Left renal cortex interstitium (tissue), 4 donors: ENCODE measurements at regions not wholly inside any gene's neighbourhood (a gene's known extent, or its start where the extent isn't known, plus 50 kb on each side); places are given as distances from the start of the nearest gene placed in this dataset.
"Not testable (repeated sequence)": the region's sequence is repeated elsewhere in the genome, so short reads cannot be mapped to it uniquely, and the experiment has no call there.

Source experiments
- DNase-seq, 4 donors: peaks; one replicate each; pipeline ENCODE4 v3.0.0-alpha.2; 2013; ENCODE audit warnings: low read depth in 4 of 4, low spot score in 2 of 4, missing footprints in 1 of 4

DNA sequence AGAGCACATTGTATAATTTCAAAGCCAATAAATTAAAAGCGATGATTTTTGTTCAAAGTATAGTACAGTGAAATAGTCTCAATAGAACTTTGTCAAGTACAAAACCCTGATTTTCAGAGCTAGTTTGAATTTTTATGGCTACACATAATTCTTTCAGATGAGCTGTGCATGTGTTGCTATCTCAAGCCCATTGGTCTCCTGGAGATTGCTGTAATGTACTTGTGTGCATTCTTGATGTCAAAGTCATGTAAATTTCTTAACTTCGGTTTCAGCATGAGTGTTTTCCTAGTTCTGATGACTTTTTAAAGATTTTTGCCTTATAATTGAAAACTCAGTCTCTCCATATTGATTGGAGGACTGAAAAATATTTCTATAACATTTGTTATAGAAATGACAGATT, 200.8 kb downstream of the CEP135 start:
- DNase-seq: no peak

DNA sequence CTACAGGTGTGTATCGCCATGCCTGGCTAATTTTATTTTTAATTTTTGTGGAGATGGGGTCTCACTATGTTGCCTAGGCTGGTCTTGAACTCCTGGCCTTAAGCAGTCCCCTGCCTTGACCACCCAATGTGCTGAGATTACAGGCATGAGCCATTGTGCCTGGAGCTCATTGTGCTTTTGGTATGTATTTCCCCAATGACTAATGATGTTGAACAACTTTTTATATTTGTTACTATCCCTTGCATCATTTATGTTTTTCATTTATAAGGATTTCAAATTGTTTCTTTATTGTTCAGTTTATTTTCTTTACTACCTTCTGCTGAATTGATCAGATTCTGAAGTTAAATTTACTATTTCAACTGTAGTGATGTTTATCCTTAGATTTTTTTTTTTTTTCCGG, 199.7 kb downstream of the CEP135 start:
- no peak for DNase-seq

DNA sequence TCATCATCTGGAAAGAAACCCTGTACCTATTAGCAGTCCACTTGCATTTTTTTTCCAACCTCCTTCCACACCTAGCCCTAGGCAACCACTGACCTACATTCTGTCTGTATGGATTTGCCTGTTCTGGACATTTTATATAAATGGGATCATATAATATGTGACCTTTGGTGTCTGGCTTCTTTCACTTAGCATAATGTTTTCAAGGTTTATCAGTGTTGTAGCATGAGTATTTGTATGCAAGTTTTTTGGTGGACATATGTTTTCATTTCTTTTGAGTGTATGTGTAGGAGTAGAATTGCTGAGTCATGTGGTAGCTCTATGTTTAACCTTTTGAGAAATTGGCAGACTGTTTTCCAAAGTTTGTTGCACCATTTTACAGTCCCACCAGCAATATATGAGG, 198.6 kb downstream of the CEP135 start:
- DNase-seq: no peak

DNA sequence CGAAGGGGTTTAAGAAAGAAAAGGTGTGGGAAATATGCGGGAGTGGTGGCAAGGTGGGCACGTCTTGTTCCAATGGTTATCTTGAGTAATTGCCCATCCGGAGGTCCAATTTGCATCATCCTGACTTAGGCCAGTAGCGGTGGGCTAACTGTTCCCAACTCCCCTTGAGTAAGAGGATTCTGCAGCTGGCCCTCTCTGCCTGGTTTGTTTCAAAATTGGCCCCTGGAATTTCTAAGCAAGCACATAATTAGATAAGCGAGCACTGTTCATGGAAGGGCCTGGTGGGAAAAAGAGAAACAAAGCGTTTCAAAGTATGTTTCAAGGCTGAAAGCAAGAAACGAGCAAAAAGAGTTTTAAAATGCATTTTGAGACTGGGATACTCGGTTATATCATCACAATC, 198.2 kb downstream of the CEP135 start:
- DNase-seq: no peak

DNA sequence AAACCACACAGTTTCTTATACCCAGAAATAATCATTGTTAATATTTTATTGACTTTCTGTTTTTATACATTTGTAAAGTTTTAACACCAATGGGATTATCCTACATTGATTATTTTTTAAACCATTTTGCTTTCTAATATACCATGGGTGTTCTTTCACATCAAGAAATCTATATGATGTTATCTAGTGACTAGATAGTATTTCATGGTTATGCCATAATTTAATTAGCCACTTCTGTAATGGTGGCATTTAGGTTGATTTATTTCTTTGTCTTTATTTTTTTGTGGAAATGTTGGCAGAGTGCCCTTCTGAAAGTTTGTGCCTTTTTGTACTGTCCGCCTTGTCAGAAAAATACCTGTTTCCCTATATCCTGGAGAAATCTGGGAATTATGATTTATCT, 193.3 kb downstream of the CEP135 start:
- DNase-seq: no peak

DNA sequence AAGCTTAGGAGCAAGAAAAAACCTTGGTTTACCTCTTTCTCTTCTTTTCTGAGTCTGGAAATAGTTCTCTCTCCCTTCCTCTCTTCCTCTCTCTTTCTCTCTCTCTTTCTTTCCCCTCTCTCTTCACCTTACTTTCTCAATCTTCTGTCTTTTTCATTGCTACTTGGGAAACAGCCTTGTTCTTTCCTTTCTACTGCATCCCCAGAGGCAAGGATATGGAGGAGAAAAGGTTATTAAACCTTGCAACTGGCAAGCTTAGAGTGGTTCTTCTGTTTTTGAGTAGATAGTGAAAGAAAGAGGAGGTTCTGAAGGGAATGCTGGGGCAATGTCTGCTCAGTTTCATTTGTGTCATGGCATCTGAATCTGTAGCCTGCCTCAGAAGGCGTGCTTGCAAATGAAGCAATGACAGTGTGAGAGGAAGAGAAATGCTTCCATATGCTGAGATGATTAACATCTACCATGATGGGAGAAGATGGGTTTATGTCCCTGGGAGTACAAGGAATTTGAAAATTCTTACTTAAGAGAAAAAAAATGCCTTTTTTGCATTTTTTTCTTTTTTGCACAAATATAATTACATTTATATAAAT, 190.6 kb downstream of the CEP135 start:
- no peak for DNase-seq

DNA sequence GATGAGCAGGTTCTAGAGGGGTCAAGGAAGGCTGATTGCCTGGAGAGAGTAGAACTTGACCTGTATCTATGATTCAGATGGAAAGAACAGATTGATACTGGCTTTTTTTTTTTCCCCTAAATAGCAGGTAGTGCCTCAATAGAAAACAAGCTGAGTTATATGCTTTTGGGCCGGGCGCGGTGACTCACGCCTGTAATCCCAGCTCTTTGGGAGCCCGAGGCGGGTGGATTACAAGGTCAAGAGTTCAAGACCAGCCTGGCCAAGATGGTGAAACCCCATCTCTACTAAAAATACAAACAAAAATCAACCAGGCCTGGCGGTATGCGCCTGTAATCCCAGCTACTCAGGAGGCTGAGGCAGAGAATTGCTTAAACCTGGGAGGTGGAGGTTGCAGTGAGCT, 186.1 kb downstream of the CEP135 start:
- DNase-seq: not testable (repeated sequence)

DNA sequence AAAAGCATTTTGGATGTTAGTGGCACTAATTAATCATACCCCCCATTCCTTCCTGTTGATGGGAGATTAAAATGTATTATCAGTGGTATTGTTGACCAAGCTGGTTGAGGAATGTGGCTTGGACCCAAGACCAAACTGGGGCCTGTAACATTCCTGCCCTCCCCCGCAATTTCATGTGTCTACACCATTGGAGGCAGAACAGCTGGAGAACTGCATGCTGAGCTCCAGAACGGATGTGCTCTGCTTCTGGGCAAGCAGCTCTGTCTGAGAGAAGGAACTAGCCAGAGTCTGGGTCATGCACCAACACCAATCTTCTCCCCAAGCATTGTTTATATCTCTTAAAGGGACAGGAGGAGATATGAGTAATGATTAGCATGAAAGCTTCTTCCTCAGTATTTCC, 185.5 kb downstream of the CEP135 start:
- DNase-seq: peak in 2 of 4 donors; percentile 31 to 52

DNA sequence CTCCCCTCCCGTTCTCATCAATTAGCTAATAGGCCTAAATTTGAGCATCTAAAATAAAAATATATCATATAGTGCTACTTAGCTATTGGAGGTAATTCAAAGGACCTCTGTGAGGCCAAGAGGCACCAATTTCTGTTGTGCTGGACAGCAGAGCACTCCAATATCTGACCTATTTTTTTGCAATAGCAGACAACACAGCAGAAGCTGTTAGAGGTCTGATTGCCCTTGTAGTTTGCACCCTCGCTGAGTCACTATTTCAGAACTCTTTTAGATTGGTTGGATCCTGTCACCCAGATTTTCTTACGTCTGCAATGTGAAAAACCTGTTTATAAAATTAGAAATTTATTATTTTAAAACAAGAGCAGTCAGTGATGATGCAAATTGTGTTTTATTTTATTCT, 184.1 kb downstream of the CEP135 start:
- no peak for DNase-seq

DNA sequence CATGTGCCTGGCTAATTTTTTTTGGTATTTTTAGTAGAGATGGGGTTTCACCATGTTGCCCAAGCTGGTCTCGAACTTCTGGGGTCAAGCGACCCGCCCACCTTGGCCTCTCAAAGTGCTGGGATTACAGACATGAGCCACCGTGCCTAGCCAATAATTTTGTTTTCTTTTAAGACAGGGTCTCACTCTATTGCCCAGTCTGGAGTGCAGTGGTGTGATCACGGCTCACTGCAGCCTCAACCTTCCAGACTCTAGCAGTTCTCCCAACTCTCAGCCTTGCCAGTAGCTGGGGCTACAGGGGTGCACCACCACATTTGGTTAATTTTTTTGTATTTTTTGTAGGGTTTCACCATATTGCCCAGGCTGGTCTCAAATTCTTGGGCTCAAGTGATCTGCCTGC, 183.4 kb downstream of the CEP135 start:
- DNase-seq: not testable (repeated sequence)

DNA sequence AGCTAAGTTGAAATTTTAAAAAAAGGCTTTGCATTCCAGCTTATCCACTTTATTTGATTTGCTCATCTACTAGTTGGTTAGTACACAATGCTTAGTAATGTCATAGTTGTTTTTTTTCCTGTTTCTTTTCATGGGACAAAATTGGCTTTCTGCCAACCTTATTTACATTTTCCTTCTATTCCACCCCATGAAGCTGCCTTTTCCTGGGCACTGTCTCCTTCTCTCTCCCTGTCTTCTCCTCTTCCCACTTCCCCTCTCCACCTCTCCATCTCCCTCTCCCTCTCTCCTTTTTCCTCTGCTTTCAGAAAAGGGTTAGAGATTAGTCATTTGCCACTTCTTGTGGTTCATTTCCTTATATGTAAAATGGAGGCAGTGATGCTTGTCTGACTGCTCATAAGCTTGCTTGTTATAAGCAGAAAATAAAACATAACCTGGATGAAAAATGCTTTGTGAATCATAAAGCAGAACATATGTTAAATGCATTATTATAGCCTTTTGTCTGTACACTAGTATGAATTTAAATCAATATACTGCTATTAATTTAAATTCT, 181.9 kb downstream of the CEP135 start:
- DNase-seq: no peak

DNA sequence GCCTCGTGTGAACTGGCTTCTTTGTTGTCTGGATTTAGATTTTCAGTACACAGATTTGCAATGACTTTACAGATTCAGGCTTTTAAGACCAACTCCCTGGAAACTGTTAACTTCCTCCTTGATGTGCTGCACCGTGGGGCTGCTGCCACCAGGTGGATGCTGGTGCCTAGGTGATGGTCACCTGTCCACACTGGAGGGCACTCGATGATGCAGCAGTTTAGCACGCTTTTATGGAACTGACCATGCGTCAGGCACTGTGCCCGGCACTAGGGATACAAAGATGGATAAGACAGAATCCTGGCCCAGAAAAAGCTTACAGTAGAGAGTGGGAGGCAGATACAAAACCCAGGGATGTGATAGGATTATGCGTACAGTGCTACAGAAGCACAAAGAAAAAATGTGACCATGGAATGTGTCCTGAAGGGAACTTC, 180.7 kb downstream of the CEP135 start:
- DNase-seq: no peak

DNA sequence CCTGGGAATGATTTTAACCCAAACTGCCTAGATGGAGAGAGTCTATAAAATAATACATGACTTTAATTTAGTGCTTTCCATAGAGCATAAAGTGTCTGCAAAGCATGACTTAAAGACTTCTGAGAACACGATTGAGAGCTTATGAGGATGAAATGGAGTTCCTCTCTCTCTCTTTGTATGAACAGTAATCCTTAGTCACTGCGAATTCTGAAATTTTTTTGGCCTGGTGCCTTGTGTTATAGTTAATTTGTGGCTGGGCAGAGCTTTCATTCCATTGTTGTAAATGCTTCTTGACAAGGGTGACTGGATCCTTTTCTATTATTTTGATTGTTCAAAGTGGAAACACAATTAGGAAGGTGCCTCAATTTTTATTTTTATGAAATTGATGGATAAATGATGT, 179.5 kb downstream of the CEP135 start:
- DNase-seq: no peak

DNA sequence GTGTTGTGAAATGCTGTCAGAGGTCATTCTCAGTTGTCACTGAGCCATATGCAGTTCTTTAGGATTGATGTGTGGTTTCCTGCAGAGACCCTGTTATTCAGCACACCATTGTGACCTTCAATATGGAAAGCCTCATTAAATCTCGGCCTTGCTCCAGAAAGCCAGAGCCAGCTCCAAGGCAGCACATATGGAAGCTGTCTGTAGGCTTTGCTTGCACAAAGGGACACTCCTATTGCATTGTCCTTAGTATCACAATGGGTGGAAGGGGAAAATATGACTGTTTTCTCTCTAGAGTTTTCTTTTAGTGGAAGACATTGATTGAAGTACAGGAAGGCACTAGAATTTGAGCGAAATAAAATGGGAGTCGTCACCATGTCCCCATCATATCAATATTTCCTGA, 179.0 kb downstream of the CEP135 start:
- DNase-seq: peak in 1 of 4 donors; percentile 52

DNA sequence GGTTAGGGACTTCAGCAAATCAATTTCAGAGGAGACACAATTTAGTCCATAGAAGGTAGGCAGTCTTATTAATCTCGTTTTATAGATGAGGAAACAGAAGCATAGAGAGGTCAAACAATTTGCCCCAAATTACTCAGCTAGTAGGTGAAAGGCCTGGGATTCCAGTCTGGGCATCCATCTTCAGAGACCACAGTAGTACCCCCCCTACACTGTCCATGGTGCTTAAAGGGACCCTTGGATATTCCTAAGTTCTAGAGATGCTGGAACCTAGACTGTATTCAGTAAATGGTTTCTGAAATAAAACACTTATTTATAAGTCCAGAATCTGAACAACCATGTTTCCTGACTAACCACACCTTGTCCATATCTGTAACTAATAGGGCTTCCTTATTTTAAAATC, 174.8 kb downstream of the CEP135 start:
- DNase-seq: no peak

DNA sequence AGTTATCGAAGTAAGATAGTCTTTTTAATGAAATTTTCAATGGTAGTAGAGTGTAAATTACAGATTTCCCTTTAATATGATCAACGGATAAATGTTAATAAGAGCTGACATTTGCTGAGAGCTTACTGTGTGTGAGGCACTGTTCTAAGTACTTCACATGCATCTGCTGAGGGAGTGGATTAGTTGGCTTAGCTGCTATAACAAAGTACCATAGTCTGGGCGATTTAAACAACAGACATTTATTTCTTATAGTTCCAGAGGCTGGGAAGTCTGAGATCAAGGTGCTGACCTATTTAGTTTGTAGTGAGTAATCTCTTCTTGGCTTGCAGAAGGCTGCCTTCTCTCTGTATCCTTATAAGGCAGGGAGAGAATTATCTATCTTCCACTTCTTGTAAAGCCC, 174.3 kb downstream of the CEP135 start:
- DNase-seq: no peak

DNA sequence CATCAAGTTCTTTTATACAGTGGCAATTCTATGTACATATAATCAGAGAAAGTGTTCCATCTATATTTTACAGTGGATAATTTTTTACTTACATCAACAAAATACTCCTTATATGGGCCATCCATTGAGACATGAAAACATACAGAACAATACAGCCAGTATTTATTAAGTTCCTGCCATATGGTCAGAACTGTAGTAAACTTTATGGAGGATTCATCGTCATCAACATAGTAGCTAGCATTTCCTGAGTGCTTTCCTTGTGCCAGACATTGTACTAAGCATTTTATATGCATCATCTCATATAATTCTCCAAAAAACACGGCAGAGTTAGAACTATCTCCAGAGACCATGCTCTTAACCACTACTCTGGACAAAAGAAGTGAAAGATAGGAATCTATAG, 170.1 kb downstream of the CEP135 start:
- DNase-seq: no peak

DNA sequence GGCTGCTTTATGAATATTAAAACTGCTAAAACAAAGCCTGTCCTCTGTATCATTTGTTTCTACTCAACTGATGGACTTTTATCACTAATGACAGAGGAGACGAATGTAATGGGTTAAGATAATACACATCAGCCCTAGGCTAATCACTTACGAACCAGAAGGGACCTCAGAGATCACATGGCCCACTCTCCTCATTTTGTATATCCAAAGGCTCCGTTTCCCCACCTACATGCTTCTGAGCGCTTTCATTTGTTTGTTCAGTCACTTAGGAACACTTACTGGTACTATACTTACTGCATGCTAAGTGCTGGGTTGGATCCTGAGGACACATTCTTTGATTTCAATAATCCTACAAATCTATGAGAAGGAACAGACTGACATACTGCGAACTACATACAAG, 169.3 kb downstream of the CEP135 start:
- no peak for DNase-seq

DNA sequence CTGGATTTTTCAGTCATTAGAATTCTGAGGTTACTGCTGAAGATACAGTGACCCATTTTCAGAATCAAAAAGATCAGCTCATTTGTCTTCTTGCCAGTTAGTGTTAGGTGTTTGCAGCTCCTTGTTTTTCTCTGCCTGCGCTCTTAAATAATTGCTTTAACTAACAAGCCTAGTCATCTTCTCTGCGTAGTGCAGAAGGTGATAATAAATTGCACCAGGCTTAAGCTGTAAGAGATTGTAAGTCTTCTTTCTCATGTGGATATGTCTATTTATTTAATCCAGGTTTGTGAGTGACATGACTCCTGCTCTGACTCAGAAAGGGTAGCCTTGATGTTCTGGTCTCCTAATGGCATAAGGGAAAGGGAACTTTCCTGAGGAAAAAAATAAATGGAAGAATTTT, 167.2 kb downstream of the CEP135 start:
- DNase-seq: no peak

DNA sequence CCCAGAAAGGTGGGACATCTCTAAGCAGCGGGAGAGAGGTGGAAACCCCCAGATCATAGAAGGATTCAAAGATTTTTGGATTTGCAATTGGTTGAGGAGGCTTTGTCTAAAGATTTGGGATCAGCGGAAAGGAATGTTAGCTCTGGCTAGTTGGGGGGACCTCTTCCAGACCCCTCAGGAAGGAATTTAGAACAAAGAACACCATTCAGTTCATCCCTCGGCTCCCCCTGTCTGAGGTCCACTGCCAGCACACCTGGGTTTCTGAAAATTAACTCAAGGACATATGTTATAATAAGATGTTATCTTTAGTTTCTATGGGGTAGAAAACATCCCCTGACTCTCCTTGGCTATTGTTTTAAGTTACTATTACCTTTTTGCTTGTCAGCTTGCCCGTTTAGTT, 163.6 kb downstream of the CEP135 start:
- no peak for DNase-seq

DNA sequence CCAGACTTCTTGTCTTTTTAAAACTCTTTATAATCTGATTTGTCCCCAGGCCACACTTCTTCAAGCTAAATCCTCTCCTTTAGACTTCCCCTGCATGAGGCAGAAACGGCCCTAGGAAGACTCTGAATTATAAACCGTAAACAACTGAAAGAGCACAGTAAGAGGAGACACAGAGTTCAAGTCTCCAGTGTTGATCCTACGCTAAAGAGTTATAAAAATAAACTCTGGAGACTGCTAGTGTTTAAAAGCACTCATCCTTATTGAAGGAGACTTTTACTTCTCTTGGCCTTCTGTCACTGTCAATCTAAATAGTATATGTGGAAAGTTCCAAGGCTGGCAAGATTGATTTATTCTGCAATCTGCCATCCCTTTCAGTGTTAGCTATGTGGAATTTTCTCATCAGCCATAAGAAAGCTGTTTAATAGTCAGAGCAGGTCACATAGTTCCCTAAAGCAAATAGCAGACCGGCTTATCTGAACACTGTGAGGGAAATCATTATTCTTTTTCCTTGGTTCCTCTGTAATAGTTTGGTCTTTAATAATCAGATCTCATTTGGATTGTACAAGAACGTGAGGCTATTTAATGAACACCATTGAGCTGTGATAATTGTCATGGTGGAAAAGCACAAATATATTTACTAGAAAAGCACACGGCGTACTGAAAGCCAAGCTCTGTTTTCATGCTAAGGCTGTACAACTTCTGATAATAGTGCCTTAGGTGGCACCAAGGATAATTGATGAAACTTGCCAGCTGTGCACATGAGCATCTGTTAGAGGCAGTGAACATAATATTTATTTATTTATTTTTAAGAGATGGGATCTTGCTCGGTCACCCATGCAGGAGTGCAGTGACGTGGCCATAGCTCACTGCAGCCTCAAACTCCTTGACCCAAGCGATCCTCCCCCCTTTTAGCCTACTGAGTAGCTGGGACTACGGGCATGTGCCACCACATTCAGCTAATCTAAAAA, 157.7 kb downstream of the CEP135 start:
- DNase-seq: no peak

DNA sequence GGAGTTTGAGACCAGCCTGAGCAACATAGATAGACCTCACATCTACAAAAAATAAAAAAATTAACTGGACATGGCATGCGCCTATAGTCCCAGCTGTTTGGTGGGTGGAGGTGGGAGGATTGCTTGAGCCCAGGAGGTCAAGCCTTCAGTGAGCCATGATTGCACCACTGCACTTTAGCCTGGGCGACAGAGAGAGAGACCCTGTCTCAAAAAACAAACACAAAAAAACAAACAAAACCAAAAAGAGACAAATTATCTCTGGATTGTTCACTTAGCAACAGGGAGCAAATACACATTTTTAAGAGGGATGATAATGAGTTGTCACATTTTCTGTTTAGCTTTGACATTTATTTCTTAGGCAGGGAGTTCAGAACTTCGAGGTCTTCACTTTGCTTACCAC, 155.4 kb downstream of the CEP135 start:
- no peak for DNase-seq
